OCI-LY1 (cell line): ENCODE measurements at regions not wholly inside any gene's neighbourhood (a gene's known extent, or its start where the extent isn't known, plus 50 kb on each side); places are given as distances from the start of the nearest gene placed in this dataset.
A peak's percentile ranks its signal among the peaks of the same experiment; 100 is the strongest.

ENCODE experiments used
- H2AFZ ChIP-seq: fragments of 200-600 bp; sonication (generic), shearing (Covaris generic); 2 replicates; pipeline ENCODE4 v1.6.0; 2014; ENCODE audit warnings: antibody characterized with exemption, mild to moderate bottlenecking, low read length
- H3F3A ChIP-seq: fragments of 200-600 bp; sonication (generic), shearing (Covaris generic); 2 replicates; pipeline ENCODE4 v1.6.0; 2014; ENCODE audit warnings: mild to moderate bottlenecking, antibody characterized with exemption, low read length, moderate library complexity; ENCODE audit not compliant: insufficient read depth
- H3K27ac ChIP-seq: fragments of 200-600 bp; sonication (generic); 2 replicates; pipeline ENCODE4 v1.5.1; 2014; ENCODE audit warnings: low read length, mixed run types, mild to moderate bottlenecking, low read depth; ENCODE audit not compliant: poor library complexity, severe bottlenecking
- H3K27me3 ChIP-seq: fragments of 200-600 bp; sonication (generic); 2 replicates; pipeline ENCODE4 v1.6.0; 2014; ENCODE audit warnings: antibody characterized with exemption, mild to moderate bottlenecking, low read length, moderate library complexity; ENCODE audit not compliant: insufficient read depth
- H3K36me3 ChIP-seq: fragments of 200-600 bp; sonication (generic); 2 replicates; pipeline ENCODE4 v1.6.1; 2014; ENCODE audit warnings: mild to moderate bottlenecking, antibody characterized with exemption, low read length, moderate library complexity, mixed read lengths; ENCODE audit not compliant: insufficient read depth
- H3K4me1 ChIP-seq: fragments of 200-600 bp; sonication (generic); 2 replicates; pipeline ENCODE4 v1.5.1; 2014; ENCODE audit warnings: mild to moderate bottlenecking, low read length, moderate library complexity; ENCODE audit not compliant: insufficient read depth, severe bottlenecking
- H3K4me2 ChIP-seq: fragments of 200-600 bp; sonication (generic), shearing (Covaris generic); 2 replicates; pipeline ENCODE4 v1.6.1; 2014; ENCODE audit warnings: low read length
- H3K4me3 ChIP-seq: fragments of 200-600 bp; sonication (generic); 2 replicates; pipeline ENCODE4 v1.5.1; 2014; ENCODE audit warnings: low read length, low read depth, mild to moderate bottlenecking, mixed read lengths; ENCODE audit not compliant: poor library complexity, severe bottlenecking
- H3K79me2 ChIP-seq: fragments of 200-600 bp; shearing (Covaris generic); 2 replicates; pipeline ENCODE4 v1.6.1; 2016; ENCODE audit warnings: mixed run types, low read length, mixed read lengths; ENCODE audit not compliant: insufficient read depth
- H3K9ac ChIP-seq: fragments of 200-600 bp; sonication (generic), shearing (Covaris generic); 2 replicates; pipeline ENCODE4 v1.6.1; 2014; ENCODE audit warnings: mild to moderate bottlenecking, low read length, mixed read lengths
- H3K9me2 ChIP-seq: fragments of 200-600 bp; sonication (generic), shearing (Covaris generic); 2 replicates; pipeline ENCODE4 v1.6.1; 2014; ENCODE audit warnings: low read depth, mild to moderate bottlenecking, low read length, mixed read lengths
- H3K9me3 ChIP-seq: fragments of 200-600 bp; shearing (Covaris generic); 2 replicates; pipeline ENCODE4 v1.6.1; 2014; ENCODE audit warnings: low read length, mixed read lengths
- H4K20me1 ChIP-seq: fragments of 200-600 bp; sonication (generic), shearing (Covaris generic); 2 replicates; pipeline ENCODE4 v1.6.0; 2016; ENCODE audit warnings: mild to moderate bottlenecking, low read length; ENCODE audit not compliant: insufficient read depth
- EZH2 ChIP-seq: fragments of 200-600 bp; sonication (generic), shearing (Covaris generic); IDR thresholded peaks from 2 replicates; pipeline ENCODE4 v1.8.0; 2017; ENCODE audit warnings: borderline replicate concordance, mixed run types, mild to moderate bottlenecking, antibody characterized with exemption, low read length, moderate library complexity, mixed read lengths
- TF ChIP-seq, protein P1 (sequence below): fragments of 200-600 bp; sonication (generic), shearing (Covaris generic); IDR thresholded peaks from 2 replicates; pipeline ENCODE4 v1.5.1; 2017; ENCODE audit warnings: mild to moderate bottlenecking, antibody characterized with exemption, low read length, moderate library complexity, mixed read lengths

DNA sequence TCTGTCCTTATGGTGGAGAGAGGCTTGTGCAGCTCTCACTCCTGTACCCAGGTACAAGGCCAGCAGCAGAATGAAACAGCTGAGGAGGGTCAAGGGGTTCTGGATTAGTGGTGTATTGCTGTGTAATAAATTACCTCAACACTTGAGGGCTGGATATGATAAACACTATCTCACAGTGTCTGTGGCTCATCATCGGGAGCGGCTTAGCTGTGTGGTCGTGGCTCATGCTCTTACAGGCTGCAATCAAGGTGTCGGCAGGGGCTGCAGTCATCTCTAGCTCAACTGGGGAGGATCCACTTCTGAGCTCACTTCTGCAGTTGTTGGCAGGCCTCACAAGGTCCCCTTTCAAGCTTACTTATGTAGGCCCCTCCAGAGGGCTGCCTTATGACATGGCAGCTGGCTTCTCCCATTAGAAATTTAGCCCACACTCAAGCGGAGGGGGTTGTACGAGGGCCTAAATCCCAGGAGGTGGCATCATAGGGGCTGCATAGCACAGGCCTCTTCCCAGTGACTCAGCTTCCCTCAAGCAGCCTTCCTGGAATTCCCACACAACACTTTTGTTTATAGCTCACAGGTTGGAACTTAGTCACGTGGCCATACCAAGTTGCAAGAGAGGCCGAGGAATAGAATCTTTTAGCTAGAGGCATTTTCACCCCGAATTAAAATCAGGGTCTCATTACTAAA lies 148.2 kb upstream of the RPS6KA3 start:
- Histone ChIP-seq H3K36me3 (no peaks in the 10 kb centered on the region), H3K79me2 (no peaks in the 10 kb centered on the region), H3K4me3 (no peak overlapping the region), H3K9me3 (no peaks in the 10 kb centered on the region), H3K27ac (no peak overlapping the region), H3K4me1 (peaks cover 4% of the 10 kb centered on the region), H3F3A (no peaks in the 10 kb centered on the region), H4K20me1 (no peaks in the 10 kb centered on the region), H3K9me2 (no peaks in the 10 kb centered on the region), H3K27me3 (no peaks in the 10 kb centered on the region), H2AFZ (no peak overlapping the region), H3K9ac (no peak overlapping the region), H3K4me2 (no peak overlapping the region)
- TF ChIP-seq, protein P1, sequence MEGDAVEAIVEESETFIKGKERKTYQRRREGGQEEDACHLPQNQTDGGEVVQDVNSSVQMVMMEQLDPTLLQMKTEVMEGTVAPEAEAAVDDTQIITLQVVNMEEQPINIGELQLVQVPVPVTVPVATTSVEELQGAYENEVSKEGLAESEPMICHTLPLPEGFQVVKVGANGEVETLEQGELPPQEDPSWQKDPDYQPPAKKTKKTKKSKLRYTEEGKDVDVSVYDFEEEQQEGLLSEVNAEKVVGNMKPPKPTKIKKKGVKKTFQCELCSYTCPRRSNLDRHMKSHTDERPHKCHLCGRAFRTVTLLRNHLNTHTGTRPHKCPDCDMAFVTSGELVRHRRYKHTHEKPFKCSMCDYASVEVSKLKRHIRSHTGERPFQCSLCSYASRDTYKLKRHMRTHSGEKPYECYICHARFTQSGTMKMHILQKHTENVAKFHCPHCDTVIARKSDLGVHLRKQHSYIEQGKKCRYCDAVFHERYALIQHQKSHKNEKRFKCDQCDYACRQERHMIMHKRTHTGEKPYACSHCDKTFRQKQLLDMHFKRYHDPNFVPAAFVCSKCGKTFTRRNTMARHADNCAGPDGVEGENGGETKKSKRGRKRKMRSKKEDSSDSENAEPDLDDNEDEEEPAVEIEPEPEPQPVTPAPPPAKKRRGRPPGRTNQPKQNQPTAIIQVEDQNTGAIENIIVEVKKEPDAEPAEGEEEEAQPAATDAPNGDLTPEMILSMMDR = no peak
- TF ChIP-seq EZH2 = no peak

DNA sequence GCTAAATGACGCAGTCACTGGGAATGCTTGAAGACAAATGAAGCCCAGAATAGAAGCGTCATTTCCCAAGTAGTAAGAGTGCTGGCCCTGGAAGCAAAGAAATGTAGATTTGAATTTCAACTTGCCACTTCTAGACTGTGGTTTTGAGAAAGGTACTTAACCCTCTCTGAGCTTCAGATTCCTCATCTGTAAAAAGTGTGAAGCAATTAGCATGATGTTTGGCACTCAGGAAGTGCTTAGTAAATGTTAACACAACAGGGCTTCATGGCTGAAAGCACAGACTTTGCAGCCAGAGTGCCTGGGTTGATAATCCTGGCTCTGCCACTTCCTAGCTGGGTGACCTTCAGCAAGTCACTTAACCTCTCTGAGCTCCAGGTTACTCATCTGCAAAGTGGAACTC lies 147.4 kb upstream of the RPS6KA3 start:
- no peaks in the 10 kb centered on the region for H3K79me2 ChIP-seq
- no peaks in the 10 kb centered on the region for H3K36me3 ChIP-seq
- no peak for TF ChIP-seq EZH2
- TF ChIP-seq, protein P1 = no peak
- no peak overlapping the region for H3K9ac ChIP-seq
- no peak overlapping the region for H3K4me2 ChIP-seq
- H3K4me3 ChIP-seq = no peak overlapping the region
- H4K20me1 ChIP-seq = no peaks in the 10 kb centered on the region
- H3K27ac ChIP-seq = no peak overlapping the region
- no peak overlapping the region for H2AFZ ChIP-seq
- H3K9me2 ChIP-seq = no peaks in the 10 kb centered on the region
- peaks cover 4% of the 10 kb centered on the region for H3K4me1 ChIP-seq
- H3F3A ChIP-seq = no peaks in the 10 kb centered on the region
- no peaks in the 10 kb centered on the region for H3K9me3 ChIP-seq
- H3K27me3 ChIP-seq = no peaks in the 10 kb centered on the region

DNA sequence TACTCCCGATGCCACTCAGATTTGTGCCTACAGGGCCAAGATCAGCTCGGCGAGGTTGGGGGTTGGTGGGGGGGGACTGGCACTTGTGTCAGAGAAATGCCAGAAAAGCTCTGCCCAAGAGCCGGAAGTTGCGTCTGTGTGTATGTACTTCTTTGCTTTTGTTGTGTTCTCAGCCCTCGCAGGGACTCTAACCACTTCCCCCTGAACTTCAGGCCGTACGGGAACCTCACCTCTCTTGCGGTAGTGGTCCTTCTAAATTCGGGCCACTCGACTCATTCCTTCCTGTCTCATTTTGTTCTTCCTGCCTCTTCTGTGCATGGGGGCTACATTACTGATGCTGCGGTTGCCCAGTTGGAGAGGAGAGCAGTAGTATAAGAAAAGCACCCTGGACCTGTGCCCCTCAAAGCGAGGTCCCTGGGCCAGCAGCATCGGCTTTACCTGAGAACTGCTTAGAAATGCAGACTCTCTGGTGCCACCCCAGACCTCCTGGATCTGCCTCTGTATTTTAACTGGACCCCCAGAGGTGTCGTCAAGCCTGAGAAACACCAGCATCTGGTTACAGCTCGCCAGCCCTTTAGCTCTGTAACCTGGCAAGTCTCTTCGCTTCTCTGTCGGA lies 146.3 kb upstream of the RPS6KA3 start:
- H3K27me3 ChIP-seq = no peaks in the 10 kb centered on the region
- no peaks in the 10 kb centered on the region for H3K9me2 ChIP-seq
- H3K4me1 ChIP-seq = peaks cover 4% of the 10 kb centered on the region
- peak overlapping the region; percentile 29; the same call in 1 of the 2 replicates for H3K4me2 ChIP-seq
- H2AFZ ChIP-seq = no peak overlapping the region
- no peaks in the 10 kb centered on the region for H3K9me3 ChIP-seq
- no peaks in the 10 kb centered on the region for H3K36me3 ChIP-seq
- no peaks in the 10 kb centered on the region for H4K20me1 ChIP-seq
- no peak overlapping the region for H3K4me3 ChIP-seq
- H3F3A ChIP-seq = no peaks in the 10 kb centered on the region
- TF ChIP-seq EZH2 = no peak
- TF ChIP-seq, protein P1 = no peak
- H3K79me2 ChIP-seq = no peaks in the 10 kb centered on the region
- H3K9ac ChIP-seq = no peak overlapping the region
- H3K27ac ChIP-seq = no peak overlapping the region
